ENCODE measurements at regions not wholly inside any gene's neighbourhood (a gene's known extent, or its start where the extent isn't known, plus 50 kb on each side); places are given as distances from the start of the nearest gene placed in this dataset.

GRCh38 chr11:45391168-45391850, 105.2 kb upstream of the SYT13 start:
- TF ChIP-seq HOXA5 (CRISPR knock-in tag; IDR thresholded peaks at IDR 0.05) (peak; percentile 83; the same call in 1 of the 2 replicates), SP4 (CRISPR knock-in tag; IDR thresholded peaks at IDR 0.05) (no peak), POLR2A (IDR thresholded peaks at IDR 0.05; ENCODE audit: insufficient read depth in 1 of 2, low read depth in 2 of 2, low read length in 2 of 2) (no peak), REST (IDR thresholded peaks at IDR 0.05; ENCODE audit: borderline replicate concordance in 1 of 2, low read depth in 1 of 2, low read length in 2 of 2) (no peak), ZNF207 (IDR thresholded peaks at IDR 0.05; ENCODE audit: borderline replicate concordance) (no peak), NR2C2 (CRISPR knock-in tag; IDR thresholded peaks at IDR 0.05; ENCODE audit: borderline replicate concordance) (peak; percentile 83), CTCF (CRISPR knock-in tag; IDR thresholded peaks at IDR 0.05) (no peak), TOE1 (CRISPR knock-in tag; IDR thresholded peaks at IDR 0.05) (no peak), ZFX (CRISPR knock-in tag; IDR thresholded peaks at IDR 0.05; ENCODE audit: low read depth) (peak; percentile 50; the same call in 1 of the 2 replicates), IKZF5 (CRISPR knock-in tag; IDR thresholded peaks at IDR 0.05) (0 out of 2 replicates have a peak, but pooled peaks have one; percentile 49), MTF1 (CRISPR knock-in tag; IDR thresholded peaks at IDR 0.05) (no peak), KDM5A (IDR thresholded peaks at IDR 0.05; ENCODE audit: borderline replicate concordance, low read length) (no peak), RELA (CRISPR knock-in tag; IDR thresholded peaks at IDR 0.05) (no peak), ZNF674 (CRISPR knock-in tag; IDR thresholded peaks at IDR 0.05; ENCODE audit: low read depth) (no peak)
